Mucosa of descending colon (tissue), 3 donors: ENCODE measurements at regions not wholly inside any gene's neighbourhood (a gene's known extent, or its start where the extent isn't known, plus 50 kb on each side); places are given as distances from the start of the nearest gene placed in this dataset.
A peak's percentile ranks its signal among the peaks of the same experiment; 100 is the strongest.

ENCODE experiments used
- ATAC-seq: fragments of 200-7000 bp; cut with Tn5 transposase; one replicate; pipeline ENCODE4 v1.9.1; 2020; ENCODE audit warnings: mild to moderate bottlenecking, moderate library complexity
- DNase-seq, 3 donors: peaks; one replicate each; pipeline ENCODE4 v3.0.0-alpha.2; 2020
- H3K36me3 ChIP-seq: fragments of 200-600 bp; one replicate; pipeline ENCODE4 v1.8.0; 2021; ENCODE audit warnings: low read depth, mild to moderate bottlenecking
- H3K4me1 ChIP-seq: fragments of 200-600 bp; one replicate; pipeline ENCODE4 v1.8.0; 2021; ENCODE audit warnings: low read depth, mild to moderate bottlenecking
- H3K4me3 ChIP-seq: fragments of 200-600 bp; one replicate; pipeline ENCODE4 v1.8.0; 2021; ENCODE audit warnings: mild to moderate bottlenecking
- H3K9me3 ChIP-seq: fragments of 200-600 bp; one replicate; pipeline ENCODE4 v1.8.0; 2021; ENCODE audit warnings: mild to moderate bottlenecking
- intact Hi-C, 2 donors: fragments of 100-400 bp; cut with DNase I in 1 of 2; cut with micrococcal nuclease in 1 of 2; formaldehyde crosslinking; loops; one replicate each; pipeline versions ENCODE4 v1.11.0 to v1.11.1; 2022; cut with DNase I, micrococcal nuclease
- TF ChIP-seq, protein P1 (sequence below): fragments of 200-600 bp; IDR thresholded peaks from one replicate; pipeline ENCODE4 v1.8.0; 2022; ENCODE audit warnings: antibody characterized with exemption, mild to moderate bottlenecking
- donor health status: DM: no; HTN: no; CAD: no; lungs with moderate emphysema.
- donor health status: DM: no; HTN: no; CAD: no.
- donor health status: DM: no; HTN: yes; CAD: no.

DNA sequence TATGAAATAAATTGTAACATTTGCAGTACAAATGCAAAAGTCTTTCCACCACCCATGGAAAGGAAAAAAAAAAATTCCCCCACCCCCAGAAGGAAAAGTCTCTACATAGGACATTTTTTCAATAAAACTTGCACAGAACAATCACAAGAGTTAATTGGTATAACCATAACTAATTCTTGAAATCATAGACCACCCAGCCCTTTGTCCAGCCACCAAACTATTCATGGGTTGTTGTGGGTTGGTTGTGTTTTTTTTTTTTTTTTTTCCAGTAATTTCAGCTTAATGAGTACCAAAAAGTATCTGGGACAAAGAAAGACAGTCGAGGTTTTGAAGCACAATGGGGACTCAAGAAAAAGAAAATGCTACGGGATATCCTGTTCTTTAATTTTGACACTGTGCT is 355.0 kb upstream of the ROBO2 start:
- Histone ChIP-seq H3K4me1 (no peaks in the 10 kb centered on the region), H3K9me3 (no peaks in the 10 kb centered on the region), H3K36me3 (no peaks in the 10 kb centered on the region), H3K4me3 (no peak overlapping the region)
- ATAC-seq (no peak), DNase-seq (no peak)
- intact Hi-C loops: no loop called here
- TF ChIP-seq, protein P1, sequence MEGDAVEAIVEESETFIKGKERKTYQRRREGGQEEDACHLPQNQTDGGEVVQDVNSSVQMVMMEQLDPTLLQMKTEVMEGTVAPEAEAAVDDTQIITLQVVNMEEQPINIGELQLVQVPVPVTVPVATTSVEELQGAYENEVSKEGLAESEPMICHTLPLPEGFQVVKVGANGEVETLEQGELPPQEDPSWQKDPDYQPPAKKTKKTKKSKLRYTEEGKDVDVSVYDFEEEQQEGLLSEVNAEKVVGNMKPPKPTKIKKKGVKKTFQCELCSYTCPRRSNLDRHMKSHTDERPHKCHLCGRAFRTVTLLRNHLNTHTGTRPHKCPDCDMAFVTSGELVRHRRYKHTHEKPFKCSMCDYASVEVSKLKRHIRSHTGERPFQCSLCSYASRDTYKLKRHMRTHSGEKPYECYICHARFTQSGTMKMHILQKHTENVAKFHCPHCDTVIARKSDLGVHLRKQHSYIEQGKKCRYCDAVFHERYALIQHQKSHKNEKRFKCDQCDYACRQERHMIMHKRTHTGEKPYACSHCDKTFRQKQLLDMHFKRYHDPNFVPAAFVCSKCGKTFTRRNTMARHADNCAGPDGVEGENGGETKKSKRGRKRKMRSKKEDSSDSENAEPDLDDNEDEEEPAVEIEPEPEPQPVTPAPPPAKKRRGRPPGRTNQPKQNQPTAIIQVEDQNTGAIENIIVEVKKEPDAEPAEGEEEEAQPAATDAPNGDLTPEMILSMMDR: no peak

DNA sequence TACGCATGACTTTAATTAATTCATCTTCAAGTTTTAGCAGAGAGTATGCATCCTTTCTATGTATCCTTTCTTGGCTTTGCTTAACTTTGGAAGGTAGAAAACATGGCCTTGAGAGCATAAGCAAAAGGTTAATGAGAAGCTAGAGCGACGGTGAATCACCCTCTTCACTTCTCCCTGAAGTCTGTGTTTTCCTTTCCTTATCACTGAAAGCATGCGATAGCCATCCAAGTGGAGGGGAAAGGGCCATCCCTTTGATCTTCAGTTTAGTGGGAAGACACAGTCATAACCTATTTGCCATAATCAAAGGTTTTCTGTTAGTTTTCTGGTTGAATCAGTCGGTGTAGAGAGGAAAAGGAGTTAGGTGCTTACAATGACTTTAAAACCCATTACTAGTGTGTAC is 354.0 kb upstream of the ROBO2 start:
- H3K4me1 ChIP-seq: no peaks in the 10 kb centered on the region
- intact Hi-C loops: no loop called here
- H3K9me3 ChIP-seq: no peaks in the 10 kb centered on the region
- no peaks in the 10 kb centered on the region for H3K36me3 ChIP-seq
- TF ChIP-seq, protein P1: no peak
- peak; percentile 72 for ATAC-seq
- no peak for DNase-seq
- no peak overlapping the region for H3K4me3 ChIP-seq

DNA sequence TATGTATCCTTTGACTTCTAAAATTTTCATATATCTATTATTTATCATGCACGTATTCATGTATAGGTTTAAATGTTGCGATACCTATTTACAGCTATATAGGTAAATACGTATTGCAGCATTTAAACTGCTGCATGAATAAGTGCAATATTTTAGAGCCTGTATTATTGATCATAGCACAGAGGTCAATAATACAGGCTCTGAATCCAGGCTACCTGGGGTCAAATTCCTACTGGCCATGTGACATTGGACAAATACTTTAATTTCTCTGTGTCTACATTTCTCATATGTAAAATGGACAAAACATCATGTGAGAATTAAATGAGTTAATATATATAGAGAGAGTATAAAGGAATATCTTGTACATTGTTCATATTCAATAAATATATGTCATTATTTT is 352.9 kb upstream of the ROBO2 start:
- ATAC-seq (no peak), DNase-seq (no peak)
- intact Hi-C loops: no loop called here
- Histone ChIP-seq H3K4me1 (no peaks in the 10 kb centered on the region), H3K9me3 (no peaks in the 10 kb centered on the region), H3K4me3 (no peak overlapping the region), H3K36me3 (no peaks in the 10 kb centered on the region)
- TF ChIP-seq, protein P1: no peak

DNA sequence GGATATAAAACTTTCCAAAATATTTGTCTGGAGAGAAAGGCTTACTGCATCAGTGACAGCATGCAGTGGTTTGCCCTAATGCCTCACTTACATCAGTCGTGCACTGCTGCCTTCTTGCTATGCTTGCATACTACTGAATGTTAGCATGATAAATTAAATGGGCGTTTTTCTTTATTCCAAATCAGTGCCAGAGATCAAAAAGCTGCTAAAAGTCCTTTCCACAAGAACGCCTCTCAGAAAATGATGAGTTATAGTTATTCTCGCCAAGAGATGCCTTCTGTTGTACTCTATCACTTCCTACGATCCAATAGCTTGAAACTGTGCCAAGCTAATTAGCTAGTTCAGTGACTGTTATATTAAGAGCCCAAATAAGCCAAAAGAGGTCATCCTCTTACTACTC is 345.8 kb upstream of the ROBO2 start:
- H3K4me1 ChIP-seq: no peaks in the 10 kb centered on the region
- TF ChIP-seq, protein P1: no peak
- DNase-seq: no peak
- no peaks in the 10 kb centered on the region for H3K9me3 ChIP-seq
- H3K36me3 ChIP-seq: no peaks in the 10 kb centered on the region
- H3K4me3 ChIP-seq: no peak overlapping the region
- intact Hi-C loops: no loop called here
- no peak for ATAC-seq

DNA sequence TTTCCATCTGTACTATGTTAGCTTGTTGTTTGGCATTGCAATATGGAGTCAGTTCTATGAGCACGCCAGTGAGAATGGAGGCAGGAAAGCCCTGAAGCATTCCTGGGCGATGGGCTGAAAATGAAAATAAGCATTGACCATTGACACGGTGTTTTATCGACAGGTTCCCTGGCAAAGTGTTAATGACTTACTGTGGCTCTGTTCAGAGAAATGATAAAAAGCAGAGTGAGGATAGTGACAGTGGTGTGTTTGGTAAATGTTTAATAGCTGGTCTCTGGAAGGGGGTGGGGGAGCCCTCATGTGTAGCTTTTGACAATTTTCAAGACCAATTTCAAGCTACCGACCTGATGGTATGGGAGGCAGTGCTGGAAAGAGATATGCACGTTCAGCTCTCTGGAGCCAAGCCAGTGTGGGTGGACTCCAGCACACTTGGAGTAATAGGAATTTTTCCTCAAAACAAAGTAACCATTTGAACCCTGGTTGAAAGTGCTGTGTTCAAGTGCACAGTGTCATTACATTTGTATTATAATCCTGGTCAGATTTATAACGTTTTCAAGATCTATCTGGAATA is 341.7 kb upstream of the ROBO2 start:
- Histone ChIP-seq H3K4me3 (no peak overlapping the region), H3K36me3 (no peaks in the 10 kb centered on the region), H3K9me3 (no peaks in the 10 kb centered on the region), H3K4me1 (no peaks in the 10 kb centered on the region)
- ATAC-seq (no peak), DNase-seq (no peak)
- intact Hi-C loops: no loop called here
- TF ChIP-seq, protein P1: no peak

DNA sequence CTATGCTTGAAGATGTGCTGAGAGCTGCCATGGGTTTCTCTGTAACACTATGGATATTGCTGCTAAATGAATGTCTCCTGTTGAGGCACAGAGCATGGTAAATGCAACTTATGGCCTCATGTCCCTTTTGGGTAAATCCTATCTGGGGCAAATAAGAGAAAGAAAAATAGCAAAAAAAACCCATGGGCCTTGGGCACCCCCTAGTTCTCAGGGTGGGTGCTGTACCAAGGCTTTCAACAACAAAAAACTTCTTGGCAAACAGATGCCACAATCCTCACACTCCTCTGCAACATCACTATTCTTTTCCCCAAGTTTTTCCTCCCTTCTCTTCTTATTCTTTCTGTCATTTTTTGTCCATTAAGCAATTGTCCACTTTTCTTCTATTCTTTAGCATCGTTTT is 340.1 kb upstream of the ROBO2 start:
- Histone ChIP-seq H3K9me3 (no peaks in the 10 kb centered on the region), H3K4me1 (no peaks in the 10 kb centered on the region), H3K4me3 (no peak overlapping the region), H3K36me3 (no peaks in the 10 kb centered on the region)
- TF ChIP-seq, protein P1: no peak
- no peak for ATAC-seq
- intact Hi-C loops: no loop called here
- DNase-seq: no peak
